Naive B cell (primary cell): ENCODE measurements at regions not wholly inside any gene's neighbourhood (a gene's known extent, or its start where the extent isn't known, plus 50 kb on each side); places are given as distances from the start of the nearest gene placed in this dataset.

Experiments
- ATAC-seq, 2 donors: fragments of 150-1000 bp; cut with Tn5 transposase; 2 replicates each; pipeline ENCODE4 v1.10.0; 2021; ENCODE audit warnings: low read depth in 2 of 2, mild to moderate bottlenecking in 2 of 2, moderate library complexity in 2 of 2
- DNase-seq: peaks from one replicate; pipeline ENCODE4 v3.0.0; 2022
- H3K27ac Mint-ChIP-seq, 6 donors: one replicate each; pipeline ENCODE4 v1.8.0; 2020 to 2022; ENCODE audit warnings: mild to moderate bottlenecking in 6 of 6, mixed read lengths in 6 of 6, moderate library complexity in 5 of 6, inconsistent platforms in 2 of 6
- H3K27me3 Mint-ChIP-seq, 3 donors: one replicate each; pipeline ENCODE4 v1.8.0; 2021 to 2022; ENCODE audit warnings: mixed read lengths in 3 of 3, mild to moderate bottlenecking in 1 of 3
- H3K36me3 Mint-ChIP-seq, 2 donors: one replicate each; pipeline ENCODE4 v1.8.0; 2020 to 2022; ENCODE audit warnings: mixed read lengths in 2 of 2, inconsistent platforms in 1 of 2, mild to moderate bottlenecking in 1 of 2
- H3K4me1 Mint-ChIP-seq, 3 donors: one replicate each; pipeline ENCODE4 v1.8.0; 2020 to 2022; ENCODE audit warnings: mixed read lengths in 3 of 3, inconsistent platforms in 1 of 3, mild to moderate bottlenecking in 1 of 3, moderate library complexity in 1 of 3
- H3K4me3 Mint-ChIP-seq, 8 donors: one replicate each; pipeline ENCODE4 v1.8.0; 2020 to 2022; ENCODE audit warnings: mild to moderate bottlenecking in 8 of 8, mixed read lengths in 8 of 8, moderate library complexity in 8 of 8, inconsistent platforms in 2 of 8
- H3K9me3 Mint-ChIP-seq, 7 donors: one replicate each; pipeline ENCODE4 v1.8.0; 2020 to 2022; ENCODE audit warnings: mixed read lengths in 7 of 7, mild to moderate bottlenecking in 5 of 7, inconsistent platforms in 2 of 7, moderate library complexity in 1 of 7

- H3K9me3 Mint-ChIP-seq = peaks cover 4 to 28% (median 19%) of the 10 kb centered on the region in 7 donors
- peaks cover 8 to 22% (median 9%) of the 10 kb centered on the region in 3 donors for H3K27me3 Mint-ChIP-seq
- H3K4me3 Mint-ChIP-seq = no peak overlapping the region
- peaks cover 13 to 14% of the 10 kb centered on the region in 2 donors for H3K36me3 Mint-ChIP-seq
- no peaks in the 10 kb centered on the region for H3K4me1 Mint-ChIP-seq
- no peak for ATAC-seq
- DNase-seq = no peak
- H3K27ac Mint-ChIP-seq = no peak overlapping the region
These were observed 109.5 kb downstream of the C9orf50 start for GRCh38 chr9:129511285-129511900.

GRCh38 chr9:129509533-129509928 is 111.4 kb downstream of the C9orf50 start:
- no peak for DNase-seq
- no peak overlapping the region for H3K4me3 Mint-ChIP-seq
- ATAC-seq = no peak
- peaks cover 2 to 6% of the 10 kb centered on the region in 2 donors for H3K36me3 Mint-ChIP-seq
- H3K27ac Mint-ChIP-seq = no peak overlapping the region
- H3K27me3 Mint-ChIP-seq = peaks cover 8 to 22% (median 9%) of the 10 kb centered on the region in 3 donors
- no peaks in the 10 kb centered on the region for H3K4me1 Mint-ChIP-seq
- H3K9me3 Mint-ChIP-seq = peaks cover 4 to 18% (median 8%) of the 10 kb centered on the region in 7 donors

- ATAC-seq = no peak
- no peak for DNase-seq
- Mint-ChIP-seq H3K27me3 (peaks cover 8 to 22% (median 9%) of the 10 kb centered on the region in 3 donors), H3K4me3 (no peak overlapping the region), H3K36me3 (no peaks in the 10 kb centered on the region), H3K4me1 (no peaks in the 10 kb centered on the region), H3K9me3 (peaks cover 0 to 7% (median 0%) of the 10 kb centered on the region in 7 donors), H3K27ac (no peak overlapping the region)
These were observed 113.1 kb downstream of the C9orf50 start for GRCh38 chr9:129507805-129508204.

GRCh38 chr9:129506892-129507291 is 114.0 kb downstream of the C9orf50 start:
- peaks cover 5 to 22% (median 9%) of the 10 kb centered on the region in 3 donors for H3K27me3 Mint-ChIP-seq
- H3K9me3 Mint-ChIP-seq = no peaks in the 10 kb centered on the region
- DNase-seq = no peak
- no peaks in the 10 kb centered on the region for H3K4me1 Mint-ChIP-seq
- H3K4me3 Mint-ChIP-seq = no peak overlapping the region
- H3K27ac Mint-ChIP-seq = no peak overlapping the region
- no peaks in the 10 kb centered on the region for H3K36me3 Mint-ChIP-seq
- ATAC-seq = no peak

- H3K36me3 Mint-ChIP-seq = no peaks in the 10 kb centered on the region
- no peak for DNase-seq
- H3K4me1 Mint-ChIP-seq = no peaks in the 10 kb centered on the region
- no peak overlapping the region for H3K27ac Mint-ChIP-seq
- no peak overlapping the region for H3K4me3 Mint-ChIP-seq
- no peak for ATAC-seq
- H3K9me3 Mint-ChIP-seq = no peaks in the 10 kb centered on the region
- peaks cover 4 to 21% (median 9%) of the 10 kb centered on the region in 3 donors for H3K27me3 Mint-ChIP-seq
These were observed 114.9 kb downstream of the C9orf50 start for GRCh38 chr9:129506041-129506440.

GRCh38 chr9:129505270-129505902 is 115.5 kb downstream of the C9orf50 start:
- H3K36me3 Mint-ChIP-seq = no peaks in the 10 kb centered on the region
- no peaks in the 10 kb centered on the region for H3K9me3 Mint-ChIP-seq
- peak overlapping the region in 1 of 6 donors; percentile 16 for H3K27ac Mint-ChIP-seq
- peak overlapping the region in 1 of 8 donors; percentile 42 for H3K4me3 Mint-ChIP-seq
- no peak for ATAC-seq
- H3K27me3 Mint-ChIP-seq = peaks cover 0 to 17% (median 9%) of the 10 kb centered on the region in 3 donors
- no peak for DNase-seq
- no peaks in the 10 kb centered on the region for H3K4me1 Mint-ChIP-seq

GRCh38 chr9:129504404-129504803 is 116.5 kb downstream of the C9orf50 start:
- Mint-ChIP-seq H3K36me3 (no peaks in the 10 kb centered on the region), H3K27me3 (peaks cover 0 to 14% (median 5%) of the 10 kb centered on the region in 3 donors), H3K4me1 (no peaks in the 10 kb centered on the region), H3K4me3 (no peak overlapping the region), H3K9me3 (no peaks in the 10 kb centered on the region), H3K27ac (peak overlapping the region in 1 of 6 donors; percentile 34)
- DNase-seq (no peak), ATAC-seq (no peak)

GRCh38 chr9:129501771-129502319 is 119.1 kb downstream of the C9orf50 start:
- H3K4me3 Mint-ChIP-seq = no peak overlapping the region
- no peak overlapping the region for H3K27ac Mint-ChIP-seq
- no peaks in the 10 kb centered on the region for H3K36me3 Mint-ChIP-seq
- ATAC-seq (no peak), DNase-seq (no peak)
- peaks cover 0 to 3% (median 2%) of the 10 kb centered on the region in 3 donors for H3K27me3 Mint-ChIP-seq
- H3K4me1 Mint-ChIP-seq = peaks cover 1 to 6% (median 2%) of the 10 kb centered on the region in 3 donors
- H3K9me3 Mint-ChIP-seq = no peaks in the 10 kb centered on the region

- H3K27ac Mint-ChIP-seq = peak overlapping the region in 1 of 6 donors; percentile 34
- peaks cover 0 to 8% (median 8%) of the 10 kb centered on the region in 3 donors for H3K27me3 Mint-ChIP-seq
- no peak overlapping the region for H3K4me3 Mint-ChIP-seq
- DNase-seq = no peak
- H3K36me3 Mint-ChIP-seq = no peaks in the 10 kb centered on the region
- no peak for ATAC-seq
- H3K9me3 Mint-ChIP-seq = peaks cover 0 to 1% (median 0%) of the 10 kb centered on the region in 7 donors
- H3K4me1 Mint-ChIP-seq = peaks cover 4 to 8% (median 6%) of the 10 kb centered on the region in 3 donors
These were observed 119.8 kb downstream of the C9orf50 start for GRCh38 chr9:129500863-129501770.

- Mint-ChIP-seq H3K36me3 (no peaks in the 10 kb centered on the region), H3K4me3 (peak overlapping the region in 1 of 8 donors; percentile 52), H3K4me1 (peaks cover 4 to 11% (median 6%) of the 10 kb centered on the region in 3 donors), H3K27me3 (peaks cover 0 to 16% (median 8%) of the 10 kb centered on the region in 3 donors), H3K27ac (no peak overlapping the region), H3K9me3 (peaks cover 0 to 1% (median 0%) of the 10 kb centered on the region in 7 donors)
- DNase-seq (no peak), ATAC-seq (no peak)
These were observed 120.6 kb downstream of the C9orf50 start for GRCh38 chr9:129500161-129500862.

GRCh38 chr9:129498451-129499384 is 122.2 kb downstream of the C9orf50 start:
- Mint-ChIP-seq H3K36me3 (peaks cover 0 to 1% of the 10 kb centered on the region in 2 donors), H3K9me3 (peaks cover 0 to 1% (median 0%) of the 10 kb centered on the region in 7 donors), H3K27ac (peak overlapping the region in 2 of 6 donors; percentile 5 to 80), H3K4me3 (no peak overlapping the region), H3K27me3 (peaks cover 0 to 26% (median 12%) of the 10 kb centered on the region in 3 donors), H3K4me1 (peaks cover 4 to 12% (median 6%) of the 10 kb centered on the region in 3 donors)
- DNase-seq = no peak
- ATAC-seq = no peak
